CD8-positive, alpha-beta memory T cell (primary cell): ENCODE measurements at regions not wholly inside any gene's neighbourhood (a gene's known extent, or its start where the extent isn't known, plus 50 kb on each side); places are given as distances from the start of the nearest gene placed in this dataset.

ENCODE experiments used
- CTCF ChIA-PET: fragments of 350-600 bp; sonication (Branson Sonifier 250); formaldehyde crosslinking; loops from one replicate; lab custom pipeline; 2021; ENCODE audit warnings: antibody characterized with exemption; lab: Charles Lee
- POLR2A ChIA-PET: fragments of 350-600 bp; sonication (Branson Sonifier 250); formaldehyde crosslinking; loops from one replicate; lab custom pipeline; 2021; ENCODE audit warnings: antibody characterized with exemption; lab: Charles Lee
- DNase-seq, 5 donors: peaks; one replicate each; pipeline versions ENCODE4 v3.0.0 to v3.0.0-alpha.2; 2020 to 2022; ENCODE audit warnings: mixed read lengths in 1 of 5
- H3K27ac ChIP-seq: one replicate; pipeline ENCODE4 v1.7.0; 2013; ENCODE audit warnings: low read depth, mild to moderate bottlenecking, low read length, moderate library complexity
- H3K27me3 ChIP-seq: 2 replicates; pipeline ENCODE4 v1.7.0; 2013; ENCODE audit warnings: low read length, mild to moderate bottlenecking; ENCODE audit not compliant: insufficient read depth, poor library complexity, severe bottlenecking
- H3K36me3 ChIP-seq: 2 replicates; pipeline ENCODE4 v1.7.0; 2013; ENCODE audit warnings: mild to moderate bottlenecking, low read length, moderate library complexity; ENCODE audit not compliant: insufficient read depth
- H3K4me1 ChIP-seq: 2 replicates; pipeline ENCODE4 v1.7.0; 2013; ENCODE audit warnings: mild to moderate bottlenecking, low read length, moderate library complexity; ENCODE audit not compliant: insufficient read depth
- H3K4me3 ChIP-seq: 2 replicates; pipeline ENCODE4 v1.7.0; 2013; ENCODE audit warnings: mild to moderate bottlenecking, low read length
- H3K9me3 ChIP-seq: 2 replicates; pipeline ENCODE4 v1.7.0; 2013; ENCODE audit warnings: mild to moderate bottlenecking, low read length
- H3K27ac Mint-ChIP-seq, 8 donors: one replicate each; pipeline ENCODE4 v1.8.0; 2020 to 2021; ENCODE audit warnings: mixed read lengths in 8 of 8, mild to moderate bottlenecking in 6 of 8, inconsistent platforms in 3 of 8, moderate library complexity in 3 of 8
- H3K27me3 Mint-ChIP-seq, 2 donors: one replicate each; pipeline ENCODE4 v1.8.0; 2020 to 2021; ENCODE audit warnings: mixed read lengths in 2 of 2, mild to moderate bottlenecking in 1 of 2, moderate library complexity in 1 of 2
- H3K36me3 Mint-ChIP-seq, 3 donors: one replicate each; pipeline ENCODE4 v1.8.0; 2020 to 2021; ENCODE audit warnings: mixed read lengths in 3 of 3, inconsistent platforms in 1 of 3, mild to moderate bottlenecking in 1 of 3
- H3K4me1 Mint-ChIP-seq, 3 donors: one replicate each; pipeline ENCODE4 v1.8.0; 2020 to 2021; ENCODE audit warnings: mixed read lengths in 3 of 3, inconsistent platforms in 1 of 3, mild to moderate bottlenecking in 1 of 3
- H3K4me3 Mint-ChIP-seq, 7 donors: one replicate each; pipeline ENCODE4 v1.8.0; 2020 to 2021; ENCODE audit warnings: mixed read lengths in 7 of 7, mild to moderate bottlenecking in 6 of 7, moderate library complexity in 4 of 7, inconsistent platforms in 2 of 7
- H3K9me3 Mint-ChIP-seq, 5 donors: one replicate each; pipeline ENCODE4 v1.8.0; 2020 to 2022; ENCODE audit warnings: mixed read lengths in 5 of 5, mild to moderate bottlenecking in 3 of 5, moderate library complexity in 2 of 5, inconsistent platforms in 1 of 5

DNA sequence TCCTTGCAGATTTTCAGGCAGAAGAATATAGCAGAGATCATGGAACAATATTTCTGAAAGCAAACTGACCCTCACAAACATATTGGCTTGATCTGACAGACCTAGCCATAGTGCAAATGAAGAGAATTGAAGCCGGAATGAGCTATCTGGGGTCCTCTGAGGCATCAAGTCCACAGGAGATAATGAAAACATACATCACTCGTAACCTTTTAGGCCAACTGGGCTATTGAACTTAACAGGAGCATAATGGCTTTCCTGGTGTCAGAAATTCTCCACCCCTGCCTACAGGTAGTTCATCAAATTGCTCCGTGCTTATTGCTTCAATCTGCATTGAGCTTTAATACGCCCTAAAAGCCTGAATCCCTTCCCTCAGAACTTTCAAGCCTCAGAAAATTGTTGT, 1414.6 kb upstream of the TENM4 start:
- Histone ChIP-seq H3K27ac (no peak overlapping the region), H3K36me3 (no peaks in the 10 kb centered on the region), H3K27me3 (no peaks in the 10 kb centered on the region), H3K4me3 (no peak overlapping the region), H3K4me1 (no peaks in the 10 kb centered on the region), H3K9me3 (no peaks in the 10 kb centered on the region)
- Mint-ChIP-seq H3K36me3 (no peaks in the 10 kb centered on the region), H3K4me1 (no peaks in the 10 kb centered on the region), H3K4me3 (no peak overlapping the region), H3K27ac (no peak overlapping the region), H3K27me3 (no peaks in the 10 kb centered on the region), H3K9me3 (peaks cover 0 to 25% (median 6%) of the 10 kb centered on the region in 5 donors)
- no peak for DNase-seq
- ChIA-PET POLR2A (no interaction called here), CTCF (no interaction called here)

DNA sequence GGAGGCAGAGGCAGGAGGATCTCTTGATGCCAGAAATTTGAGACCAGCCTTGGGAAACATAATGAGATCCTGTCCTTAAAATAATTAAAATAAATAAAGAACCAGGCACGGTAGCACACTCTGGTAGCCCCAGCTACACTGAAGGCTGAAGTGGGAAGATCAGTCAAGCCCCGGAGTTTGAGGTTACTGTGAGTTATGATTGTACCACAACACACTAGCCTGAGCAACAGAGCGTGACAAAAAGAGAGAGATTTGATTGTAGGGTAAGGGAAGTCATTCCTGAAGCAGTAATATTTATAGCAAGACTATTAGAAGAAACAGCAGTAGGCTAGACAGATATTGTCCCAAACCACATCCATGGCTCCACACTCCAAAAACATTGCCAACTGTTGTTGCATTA, 1408.4 kb upstream of the TENM4 start:
- no peak overlapping the region for H3K27ac Mint-ChIP-seq
- ChIA-PET CTCF (interaction anchor here (1.7 kb wide), 1 partner anchor 8 kb away, joined by 3 read pairs; no protein-coding TSS in a partner anchor), POLR2A (no interaction called here)

DNA sequence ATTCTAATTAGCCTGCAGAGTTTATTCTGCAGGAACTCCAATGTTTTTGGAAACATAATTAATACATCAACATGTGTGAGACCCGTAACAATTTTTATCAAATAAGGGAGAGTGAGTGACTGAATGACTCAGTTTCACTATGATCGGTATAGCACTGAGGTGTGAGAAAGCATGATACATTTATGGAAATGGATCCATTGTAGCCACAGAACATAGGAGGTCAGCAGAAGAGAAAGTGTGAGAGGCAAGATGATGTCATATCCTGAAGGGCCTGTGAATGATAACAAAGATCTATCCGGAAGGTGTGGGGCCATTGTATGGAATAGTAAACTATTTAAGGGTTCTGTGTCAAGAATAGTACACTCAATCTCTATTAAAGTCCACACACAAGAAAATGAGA, 1406.1 kb upstream of the TENM4 start:
- H3K27ac ChIP-seq = no peak overlapping the region
- CTCF ChIA-PET = no interaction called here
- no peak overlapping the region for H3K4me3 Mint-ChIP-seq
- no peaks in the 10 kb centered on the region for H3K36me3 ChIP-seq
- peaks cover 3 to 31% (median 8%) of the 10 kb centered on the region in 5 donors for H3K9me3 Mint-ChIP-seq
- H3K27me3 ChIP-seq = no peaks in the 10 kb centered on the region
- H3K36me3 Mint-ChIP-seq = no peaks in the 10 kb centered on the region
- H3K9me3 ChIP-seq = no peaks in the 10 kb centered on the region
- no peaks in the 10 kb centered on the region for H3K4me1 Mint-ChIP-seq
- H3K4me3 ChIP-seq = no peak overlapping the region
- POLR2A ChIA-PET = no interaction called here
- H3K27me3 Mint-ChIP-seq = no peaks in the 10 kb centered on the region
- H3K27ac Mint-ChIP-seq = no peak overlapping the region
- no peak for DNase-seq
- H3K4me1 ChIP-seq = no peaks in the 10 kb centered on the region

More for the DNA sequence above, 1408.4 kb upstream of the TENM4 start:
- Mint-ChIP-seq H3K4me1 (no peaks in the 10 kb centered on the region), H3K4me3 (no peak overlapping the region), H3K36me3 (no peaks in the 10 kb centered on the region), H3K9me3 (peaks cover 3 to 21% (median 6%) of the 10 kb centered on the region in 5 donors), H3K27me3 (no peaks in the 10 kb centered on the region)
- H3K27ac ChIP-seq = no peak overlapping the region
- DNase-seq = no peak
- H3K36me3 ChIP-seq = no peaks in the 10 kb centered on the region
- no peaks in the 10 kb centered on the region for H3K4me1 ChIP-seq
- H3K27me3 ChIP-seq = no peaks in the 10 kb centered on the region
- no peak overlapping the region for H3K4me3 ChIP-seq
- no peaks in the 10 kb centered on the region for H3K9me3 ChIP-seq

GRCh38 chr11:80846442-80846841, 1405.6 kb upstream of the TENM4 start:
- Histone ChIP-seq H3K27ac (no peak overlapping the region), H3K4me3 (no peak overlapping the region), H3K9me3 (no peaks in the 10 kb centered on the region), H3K27me3 (no peaks in the 10 kb centered on the region), H3K36me3 (no peaks in the 10 kb centered on the region), H3K4me1 (no peaks in the 10 kb centered on the region)
- no peaks in the 10 kb centered on the region for H3K27me3 Mint-ChIP-seq
- no peaks in the 10 kb centered on the region for H3K4me1 Mint-ChIP-seq
- peaks cover 6 to 31% (median 8%) of the 10 kb centered on the region in 5 donors for H3K9me3 Mint-ChIP-seq
- ChIA-PET POLR2A (no interaction called here), CTCF (no interaction called here)
- no peak for DNase-seq
- H3K27ac Mint-ChIP-seq = no peak overlapping the region
- H3K36me3 Mint-ChIP-seq = no peaks in the 10 kb centered on the region
- no peak overlapping the region for H3K4me3 Mint-ChIP-seq

- H3K4me1 Mint-ChIP-seq = no peaks in the 10 kb centered on the region
- DNase-seq = no peak
- peaks cover 1 to 21% (median 9%) of the 10 kb centered on the region in 5 donors for H3K9me3 Mint-ChIP-seq
- ChIA-PET CTCF (no interaction called here), POLR2A (no interaction called here)
- Histone ChIP-seq H3K27me3 (no peaks in the 10 kb centered on the region), H3K27ac (no peak overlapping the region), H3K4me1 (no peaks in the 10 kb centered on the region), H3K36me3 (no peaks in the 10 kb centered on the region), H3K4me3 (no peak overlapping the region), H3K9me3 (no peaks in the 10 kb centered on the region)
- no peaks in the 10 kb centered on the region for H3K36me3 Mint-ChIP-seq
- H3K27me3 Mint-ChIP-seq = no peaks in the 10 kb centered on the region
- H3K27ac Mint-ChIP-seq = no peak overlapping the region
- H3K4me3 Mint-ChIP-seq = no peak overlapping the region
Measured at GRCh38 chr11:80844110-80844819, 1403.4 kb upstream of the TENM4 start.

GRCh38 chr11:80843266-80843974, 1402.6 kb upstream of the TENM4 start:
- no peak overlapping the region for H3K27ac Mint-ChIP-seq
- peaks cover 1 to 21% (median 9%) of the 10 kb centered on the region in 5 donors for H3K9me3 Mint-ChIP-seq
- no peak overlapping the region for H3K27ac ChIP-seq
- no peaks in the 10 kb centered on the region for H3K4me1 ChIP-seq
- H3K4me3 ChIP-seq = no peak overlapping the region
- no peak for DNase-seq
- ChIA-PET POLR2A (no interaction called here), CTCF (no interaction called here)
- no peaks in the 10 kb centered on the region for H3K27me3 Mint-ChIP-seq
- H3K4me3 Mint-ChIP-seq = no peak overlapping the region
- no peaks in the 10 kb centered on the region for H3K27me3 ChIP-seq
- H3K4me1 Mint-ChIP-seq = no peaks in the 10 kb centered on the region
- H3K36me3 Mint-ChIP-seq = no peaks in the 10 kb centered on the region
- no peaks in the 10 kb centered on the region for H3K36me3 ChIP-seq
- H3K9me3 ChIP-seq = no peaks in the 10 kb centered on the region

- H3K36me3 Mint-ChIP-seq = no peaks in the 10 kb centered on the region
- no peak overlapping the region for H3K4me3 ChIP-seq
- no peak overlapping the region for H3K27ac ChIP-seq
- DNase-seq = no peak
- H3K9me3 ChIP-seq = no peaks in the 10 kb centered on the region
- peaks cover 0 to 33% (median 8%) of the 10 kb centered on the region in 5 donors for H3K9me3 Mint-ChIP-seq
- ChIA-PET POLR2A (no interaction called here), CTCF (no interaction called here)
- no peaks in the 10 kb centered on the region for H3K4me1 Mint-ChIP-seq
- no peaks in the 10 kb centered on the region for H3K27me3 ChIP-seq
- no peaks in the 10 kb centered on the region for H3K27me3 Mint-ChIP-seq
- H3K4me3 Mint-ChIP-seq = no peak overlapping the region
- no peak overlapping the region for H3K27ac Mint-ChIP-seq
- H3K36me3 ChIP-seq = no peaks in the 10 kb centered on the region
- no peaks in the 10 kb centered on the region for H3K4me1 ChIP-seq
Measured at GRCh38 chr11:80842246-80842645, 1401.4 kb upstream of the TENM4 start.

- no peaks in the 10 kb centered on the region for H3K27me3 ChIP-seq
- H3K36me3 ChIP-seq = no peaks in the 10 kb centered on the region
- H3K4me3 ChIP-seq = no peak overlapping the region
- peaks cover 0 to 37% (median 7%) of the 10 kb centered on the region in 5 donors for H3K9me3 Mint-ChIP-seq
- no peak overlapping the region for H3K27ac ChIP-seq
- no peak overlapping the region for H3K4me3 Mint-ChIP-seq
- no peaks in the 10 kb centered on the region for H3K4me1 Mint-ChIP-seq
- ChIA-PET CTCF (no interaction called here), POLR2A (no interaction called here)
- no peak for DNase-seq
- H3K9me3 ChIP-seq = no peaks in the 10 kb centered on the region
- no peaks in the 10 kb centered on the region for H3K27me3 Mint-ChIP-seq
- no peaks in the 10 kb centered on the region for H3K4me1 ChIP-seq
- H3K36me3 Mint-ChIP-seq = no peaks in the 10 kb centered on the region
- H3K27ac Mint-ChIP-seq = no peak overlapping the region
Measured at GRCh38 chr11:80841675-80842074, 1400.8 kb upstream of the TENM4 start.
